Lower leg skin (tissue), 3 donors: ENCODE measurements at regions not wholly inside any gene's neighbourhood (a gene's known extent, or its start where the extent isn't known, plus 50 kb on each side); places are given as distances from the start of the nearest gene placed in this dataset.

Experiments used
- POLR2A ChIP-seq, 2 donors: fragments of 450-650 bp; IDR thresholded peaks; one replicate each; pipeline ENCODE4 v1.6.1; 2016 to 2017; ENCODE audit warnings: antibody characterized with exemption in 2 of 2, mild to moderate bottlenecking in 1 of 2, moderate library complexity in 1 of 2
- TF ChIP-seq, protein P1 (sequence below), 3 donors: fragments of 450-650 bp; IDR thresholded peaks; one replicate each; pipeline ENCODE4 v1.5.1; 2016; ENCODE audit warnings: antibody characterized with exemption in 3 of 3, mild to moderate bottlenecking in 3 of 3, moderate library complexity in 2 of 3

- TF ChIP-seq, protein P1, sequence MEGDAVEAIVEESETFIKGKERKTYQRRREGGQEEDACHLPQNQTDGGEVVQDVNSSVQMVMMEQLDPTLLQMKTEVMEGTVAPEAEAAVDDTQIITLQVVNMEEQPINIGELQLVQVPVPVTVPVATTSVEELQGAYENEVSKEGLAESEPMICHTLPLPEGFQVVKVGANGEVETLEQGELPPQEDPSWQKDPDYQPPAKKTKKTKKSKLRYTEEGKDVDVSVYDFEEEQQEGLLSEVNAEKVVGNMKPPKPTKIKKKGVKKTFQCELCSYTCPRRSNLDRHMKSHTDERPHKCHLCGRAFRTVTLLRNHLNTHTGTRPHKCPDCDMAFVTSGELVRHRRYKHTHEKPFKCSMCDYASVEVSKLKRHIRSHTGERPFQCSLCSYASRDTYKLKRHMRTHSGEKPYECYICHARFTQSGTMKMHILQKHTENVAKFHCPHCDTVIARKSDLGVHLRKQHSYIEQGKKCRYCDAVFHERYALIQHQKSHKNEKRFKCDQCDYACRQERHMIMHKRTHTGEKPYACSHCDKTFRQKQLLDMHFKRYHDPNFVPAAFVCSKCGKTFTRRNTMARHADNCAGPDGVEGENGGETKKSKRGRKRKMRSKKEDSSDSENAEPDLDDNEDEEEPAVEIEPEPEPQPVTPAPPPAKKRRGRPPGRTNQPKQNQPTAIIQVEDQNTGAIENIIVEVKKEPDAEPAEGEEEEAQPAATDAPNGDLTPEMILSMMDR (IDR thresholded peaks at IDR 0.05), result no peak
- no peak for TF ChIP-seq POLR2A (IDR thresholded peaks at IDR 0.05)
Observed at GRCh38 chr12:58071994-58072393, 130.6 kb downstream of the ATP23 start.
